GM12878 (cell line): ENCODE measurements at regions not wholly inside any gene's neighbourhood (a gene's known extent, or its start where the extent isn't known, plus 50 kb on each side); places are given as distances from the start of the nearest gene placed in this dataset.
A peak's percentile ranks its signal among the peaks of the same experiment; 100 is the strongest.

Experiments
- ATAC-seq: fragments of 200-7000 bp; cut with Tn5 transposase; 3 replicates; pipeline ENCODE4 v1.9.1; 2020; ENCODE audit warnings: mild to moderate bottlenecking, moderate library complexity
- BruUV-seq: library from RNA; stranded (reverse); fragments of 400-500 nt; replicated peaks from 2 replicates; lab custom pipeline; 2021; lab: Mats Ljungman, UMichigan
- CTCF ChIA-PET: fragments of 300-600 bp; sonication (Branson Sonifier 250); formaldehyde crosslinking; extraction: SDS; loops from one replicate; lab custom pipeline; 2021; ENCODE audit warnings: inconsistent platforms; lab: Yijun Ruan, JAX
- POLR2A ChIA-PET: fragments of 350-600 bp; formaldehyde crosslinking; extraction: SDS; loops from one replicate; lab custom pipeline; 2021; ENCODE audit warnings: inconsistent platforms; lab: Charles Lee
- RAD21 ChIA-PET: fragments of 300-600 bp; sonication (Branson Sonifier 250); formaldehyde crosslinking; loops from one replicate; lab custom pipeline; 2023; ENCODE audit warnings: antibody characterized with exemption; ENCODE audit not compliant: unreplicated experiment; lab: Charles Lee
- SMC1A ChIA-PET: fragments of 300-600 bp; sonication (Branson Sonifier 250); formaldehyde crosslinking; loops from one replicate; lab custom pipeline; 2023; ENCODE audit not compliant: unreplicated experiment, uncharacterized antibody; lab: Charles Lee
- DNase-seq: peaks from one replicate; pipeline ENCODE4 v3.0.0-alpha.2; 2011; ENCODE audit warnings: low read depth, low spot score
- FAIRE-seq: peaks from 3 replicates; lab custom pipeline; 2011; peaks lifted over from hg19 to GRCh38; lab: Jason Lieb, UNC
- H2AFZ ChIP-seq: 2 replicates; pipeline ENCODE4 v1.6.0; 2011; ENCODE audit warnings: low read depth, low read length, control low read depth; ENCODE audit not compliant: control insufficient read depth
- H3K27ac ChIP-seq: 2 replicates; pipeline ENCODE4 v1.5.1; 2011; ENCODE audit warnings: control low read depth; ENCODE audit not compliant: control insufficient read depth, insufficient read depth
- H3K27me3 ChIP-seq, 2 experiments: replicated peaks in 1 of 2; 2 replicates each; pipeline versions ENCODE4 v1.6.0 to v1.6.1; 2011; ENCODE audit warnings: low read length in 1 of 2; ENCODE audit not compliant: control insufficient read depth in 2 of 2, insufficient read depth in 2 of 2
- H3K36me3 ChIP-seq, 2 experiments: 2 replicates each; pipeline ENCODE4 v1.5.1; 2011; ENCODE audit warnings: low read length in 1 of 2; ENCODE audit not compliant: control insufficient read depth in 2 of 2, insufficient read depth in 2 of 2
- H3K4me1 ChIP-seq: 2 replicates; pipeline ENCODE4 v1.6.1; 2011; ENCODE audit warnings: mild to moderate bottlenecking, low read length, moderate library complexity, mixed read lengths; ENCODE audit not compliant: control insufficient read depth, insufficient read depth
- H3K4me2 ChIP-seq: 2 replicates; pipeline ENCODE4 v1.6.0; 2011; ENCODE audit warnings: control low read depth; ENCODE audit not compliant: control insufficient read depth, insufficient read depth
- H3K4me3 ChIP-seq: fragments of 200-600 bp; sonication (generic); 2 replicates; pipeline ENCODE4 v1.5.1; 2016
- H3K79me2 ChIP-seq: 2 replicates; pipeline ENCODE4 v1.6.0; 2011; ENCODE audit warnings: low read length; ENCODE audit not compliant: control insufficient read depth, insufficient read depth
- H3K9ac ChIP-seq: 2 replicates; pipeline ENCODE4 v1.8.0; 2011; ENCODE audit warnings: low read length, control low read depth, mixed read lengths; ENCODE audit not compliant: control insufficient read depth, insufficient read depth
- H3K9me3 ChIP-seq: replicated peaks from 3 replicates; pipeline ENCODE4 v1.5.1; 2011; ENCODE audit warnings: mild to moderate bottlenecking, low read length; ENCODE audit not compliant: control insufficient read depth, insufficient read depth
- H4K20me1 ChIP-seq: 2 replicates; pipeline ENCODE4 v1.6.0; 2011; ENCODE audit not compliant: control insufficient read depth, insufficient read depth
- KAT2A ChIP-seq: conservative IDR thresholded peaks from 2 replicates; pipeline ENCODE4 v1.6.1; 2011; ENCODE audit warnings: low read depth, low read length; ENCODE audit not compliant: control insufficient read depth
- KLF5 ChIP-seq: fragments of 450-650 bp; IDR thresholded peaks from 2 replicates; pipeline ENCODE4 v1.6.1; 2014; ENCODE audit warnings: mild to moderate bottlenecking; ENCODE audit not compliant: partially characterized antibody
- NR2C2 ChIP-seq: IDR thresholded peaks from 2 replicates; pipeline ENCODE4 v1.6.1; 2011; ENCODE audit warnings: borderline replicate concordance, low read depth; ENCODE audit not compliant: control insufficient read depth, insufficient read length
- NRF1 ChIP-seq: conservative IDR thresholded peaks from 2 replicates; pipeline ENCODE4 v1.6.1; 2011; ENCODE audit warnings: mild to moderate bottlenecking, low read depth, low read length, improper control_type of control experiment
- PRDM15 ChIP-seq: fragments of 450-650 bp; formaldehyde crosslinking; IDR thresholded peaks from 2 replicates; pipeline ENCODE4 v1.4.0; 2020; ENCODE audit warnings: mild to moderate bottlenecking, moderate library complexity
- RCOR1 ChIP-seq: conservative IDR thresholded peaks from 2 replicates; pipeline ENCODE4 v1.6.1; 2012; ENCODE audit warnings: low read depth, low read length, improper control_type of control experiment
- TBL1XR1 ChIP-seq: IDR thresholded peaks from 2 replicates; pipeline ENCODE4 v1.6.1; 2012; ENCODE audit warnings: low read depth, low read length, improper control_type of control experiment
- WRNIP1 ChIP-seq: IDR thresholded peaks from 2 replicates; pipeline ENCODE4 v1.6.1; 2011; ENCODE audit warnings: low read depth, low read length, improper control_type of control experiment, borderline replicate concordance
- YBX1 ChIP-seq: fragments of 450-650 bp; IDR thresholded peaks from 2 replicates; pipeline ENCODE4 v1.6.1; 2016; ENCODE audit warnings: antibody characterized with exemption
- WGBS: methylation state at CpG from one replicate; pipeline ENCODE4 v1.1.6; 2016; ENCODE audit warnings: low lambda C conversion rate; ENCODE audit not compliant: insufficient replicate concordance, insufficient coverage; ENCODE audit errors: missing lambda C conversion rate; 5-methylcytosine and 5-hydroxymethylcytosine counted together
- in situ Hi-C: fragments of 300-500 bp; cut with MboI; formaldehyde crosslinking; loops from 9 replicates; pipeline ENCODE4 v1.14.3; 2018; ENCODE audit warnings: mixed read lengths
- intact Hi-C: fragments of 100-400 bp; cut with micrococcal nuclease; formaldehyde crosslinking; loops from one replicate; pipeline ENCODE4 v1.14.2; 2022; ENCODE audit not compliant: unreplicated experiment
- TF ChIP-seq, protein P1 (sequence below): fragments of 450-650 bp; IDR thresholded peaks from 2 replicates; pipeline ENCODE4 v1.6.1; 2017; ENCODE audit warnings: antibody characterized with exemption, mild to moderate bottlenecking, moderate library complexity

DNA sequence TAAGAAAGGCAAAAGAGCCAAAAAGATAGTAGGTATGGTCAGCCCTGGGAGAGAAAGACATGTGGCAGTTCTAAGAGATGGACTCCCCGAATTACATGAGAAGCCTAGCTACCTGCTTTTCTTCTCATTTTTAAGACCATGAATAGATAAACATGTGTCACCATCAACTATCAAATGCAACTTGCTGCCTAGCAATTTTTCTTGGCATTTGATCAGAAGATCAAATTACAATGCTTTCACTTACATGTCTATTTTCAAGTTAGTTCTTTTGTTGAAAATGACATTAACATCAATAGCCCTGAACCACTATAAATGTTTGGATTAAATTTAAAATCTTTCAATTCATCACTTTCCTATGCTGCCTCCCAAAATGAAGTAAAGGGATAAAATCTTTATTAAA is 212.3 kb downstream of the HHIPL2 start (continued):
- TF ChIP-seq, protein P1, sequence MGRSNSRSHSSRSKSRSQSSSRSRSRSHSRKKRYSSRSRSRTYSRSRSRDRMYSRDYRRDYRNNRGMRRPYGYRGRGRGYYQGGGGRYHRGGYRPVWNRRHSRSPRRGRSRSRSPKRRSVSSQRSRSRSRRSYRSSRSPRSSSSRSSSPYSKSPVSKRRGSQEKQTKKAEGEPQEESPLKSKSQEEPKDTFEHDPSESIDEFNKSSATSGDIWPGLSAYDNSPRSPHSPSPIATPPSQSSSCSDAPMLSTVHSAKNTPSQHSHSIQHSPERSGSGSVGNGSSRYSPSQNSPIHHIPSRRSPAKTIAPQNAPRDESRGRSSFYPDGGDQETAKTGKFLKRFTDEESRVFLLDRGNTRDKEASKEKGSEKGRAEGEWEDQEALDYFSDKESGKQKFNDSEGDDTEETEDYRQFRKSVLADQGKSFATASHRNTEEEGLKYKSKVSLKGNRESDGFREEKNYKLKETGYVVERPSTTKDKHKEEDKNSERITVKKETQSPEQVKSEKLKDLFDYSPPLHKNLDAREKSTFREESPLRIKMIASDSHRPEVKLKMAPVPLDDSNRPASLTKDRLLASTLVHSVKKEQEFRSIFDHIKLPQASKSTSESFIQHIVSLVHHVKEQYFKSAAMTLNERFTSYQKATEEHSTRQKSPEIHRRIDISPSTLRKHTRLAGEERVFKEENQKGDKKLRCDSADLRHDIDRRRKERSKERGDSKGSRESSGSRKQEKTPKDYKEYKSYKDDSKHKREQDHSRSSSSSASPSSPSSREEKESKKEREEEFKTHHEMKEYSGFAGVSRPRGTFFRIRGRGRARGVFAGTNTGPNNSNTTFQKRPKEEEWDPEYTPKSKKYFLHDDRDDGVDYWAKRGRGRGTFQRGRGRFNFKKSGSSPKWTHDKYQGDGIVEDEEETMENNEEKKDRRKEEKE: no peak
- TF ChIP-seq RCOR1 (no peak), YBX1 (no peak), NRF1 (no peak), WRNIP1 (no peak)

GRCh38 chr1:222334026-222334680 is 213.8 kb downstream of the HHIPL2 start:
- DNase-seq (no peak), FAIRE-seq (no peak)
- no peak overlapping the region for H2AFZ ChIP-seq
- ChIA-PET POLR2A (interaction anchor here (0.6 kb wide), 1 partner anchor 411 kb away, joined by 3 read pairs; no protein-coding TSS in a partner anchor), CTCF (interaction anchor here (0.9 kb wide), 1 partner anchor 120 kb away, joined by 3 read pairs; no protein-coding TSS in a partner anchor)
- H3K27me3 ChIP-seq: no peaks in the 10 kb centered on the region
- no peak overlapping the region for H3K9ac ChIP-seq
- H3K4me3 ChIP-seq: no peak overlapping the region
- no peaks in the 10 kb centered on the region for H3K36me3 ChIP-seq
- no peaks in the 10 kb centered on the region for H3K9me3 ChIP-seq
- H3K27ac ChIP-seq: no peak overlapping the region
- H3K79me2 ChIP-seq: no peaks in the 10 kb centered on the region
- intact Hi-C loops: no loop called here
- TF ChIP-seq NR2C2 (no peak), KAT2A (no peak), PRDM15 (CRISPR knock-in tag) (no peak), KLF5 (no peak), TBL1XR1 (no peak), YBX1 (no peak)
- TF ChIP-seq, all 136 proteins: peak for 0
- Histone ChIP-seq H3K4me2 (no peak overlapping the region), H3K4me1 (no peaks in the 10 kb centered on the region), H4K20me1 (no peaks in the 10 kb centered on the region)
- WGBS: 0% methylated on average over 5 of the region's 5 CpGs
- in situ Hi-C loops: no loop called here
- no TSS peak for BruUV-seq
- SMC1A ChIA-PET: interaction anchor here (1.2 kb wide), 1 partner anchor 855 kb away, joined by 3 read pairs; no protein-coding TSS in a partner anchor
- RAD21 ChIA-PET: no interaction called here
- ATAC-seq: peak; percentile 64
